ENCODE measurements at regions not wholly inside any gene's neighbourhood (a gene's known extent, or its start where the extent isn't known, plus 50 kb on each side); places are given as distances from the start of the nearest gene placed in this dataset.

DNA sequence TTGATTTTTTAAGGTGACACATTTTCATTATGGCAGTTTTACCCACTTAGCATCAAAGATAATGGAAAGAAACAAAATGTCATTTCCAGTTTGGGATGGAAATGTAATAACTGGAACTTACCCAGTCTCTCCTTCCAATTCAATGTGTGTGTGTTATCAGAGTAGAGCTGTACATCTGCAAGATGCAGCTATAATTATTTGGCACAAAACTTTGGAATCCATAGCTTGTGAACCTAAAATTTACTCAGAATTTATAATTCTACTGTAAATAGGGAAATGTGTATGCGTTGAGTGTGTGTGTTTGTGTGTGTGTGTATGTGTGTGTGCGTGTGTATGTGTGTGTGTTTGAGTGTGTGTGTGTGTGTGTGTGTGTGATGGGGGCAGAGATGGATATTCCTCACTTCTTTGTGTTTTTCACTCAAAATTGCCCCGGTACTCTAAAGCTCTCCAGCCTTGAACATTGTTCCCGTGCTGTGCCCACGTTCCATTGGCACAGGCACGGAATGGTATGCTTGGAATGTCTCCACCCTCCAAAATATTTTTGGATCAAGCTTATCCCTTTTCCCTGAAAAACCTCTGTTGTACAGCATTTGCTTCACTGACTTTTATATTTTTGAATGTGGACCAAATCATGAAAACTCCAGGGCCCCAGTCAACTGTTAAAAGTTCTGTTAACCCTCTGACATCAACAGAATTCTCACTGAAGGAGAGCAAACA is 150.2 kb upstream of the BMP4 start:
- Histone ChIP-seq H3K36me3 (no peaks in the 10 kb centered on the region), H3K27me3 (no peaks in the 10 kb centered on the region), H3K4me1 (peaks cover 0 to 18% (median 3%) of the 10 kb centered on the region in 4 donors), H3K27ac (replicated peaks in 1 of 4) (peak overlapping the region in 1 of 4 donors; percentile 32), H3K9me3 (no peaks in the 10 kb centered on the region), H3K4me3 (no peak overlapping the region)
- WGBS: 51% methylated on average over 6 of the region's 6 CpGs
- no peak for DNase-seq (ENCODE audit: extremely low spot score)
- intact Hi-C loops (cut with DNase I): no loop called here
- TF ChIP-seq POLR2A (IDR thresholded peaks at IDR 0.05; ENCODE audit: low read depth) (no peak), POLR2AphosphoS5 (IDR thresholded peaks at IDR 0.05) (no peak), EP300 (IDR thresholded peaks at IDR 0.05) (no peak)
- TF ChIP-seq, protein P1, sequence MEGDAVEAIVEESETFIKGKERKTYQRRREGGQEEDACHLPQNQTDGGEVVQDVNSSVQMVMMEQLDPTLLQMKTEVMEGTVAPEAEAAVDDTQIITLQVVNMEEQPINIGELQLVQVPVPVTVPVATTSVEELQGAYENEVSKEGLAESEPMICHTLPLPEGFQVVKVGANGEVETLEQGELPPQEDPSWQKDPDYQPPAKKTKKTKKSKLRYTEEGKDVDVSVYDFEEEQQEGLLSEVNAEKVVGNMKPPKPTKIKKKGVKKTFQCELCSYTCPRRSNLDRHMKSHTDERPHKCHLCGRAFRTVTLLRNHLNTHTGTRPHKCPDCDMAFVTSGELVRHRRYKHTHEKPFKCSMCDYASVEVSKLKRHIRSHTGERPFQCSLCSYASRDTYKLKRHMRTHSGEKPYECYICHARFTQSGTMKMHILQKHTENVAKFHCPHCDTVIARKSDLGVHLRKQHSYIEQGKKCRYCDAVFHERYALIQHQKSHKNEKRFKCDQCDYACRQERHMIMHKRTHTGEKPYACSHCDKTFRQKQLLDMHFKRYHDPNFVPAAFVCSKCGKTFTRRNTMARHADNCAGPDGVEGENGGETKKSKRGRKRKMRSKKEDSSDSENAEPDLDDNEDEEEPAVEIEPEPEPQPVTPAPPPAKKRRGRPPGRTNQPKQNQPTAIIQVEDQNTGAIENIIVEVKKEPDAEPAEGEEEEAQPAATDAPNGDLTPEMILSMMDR (IDR thresholded peaks at IDR 0.05): no peak

DNA sequence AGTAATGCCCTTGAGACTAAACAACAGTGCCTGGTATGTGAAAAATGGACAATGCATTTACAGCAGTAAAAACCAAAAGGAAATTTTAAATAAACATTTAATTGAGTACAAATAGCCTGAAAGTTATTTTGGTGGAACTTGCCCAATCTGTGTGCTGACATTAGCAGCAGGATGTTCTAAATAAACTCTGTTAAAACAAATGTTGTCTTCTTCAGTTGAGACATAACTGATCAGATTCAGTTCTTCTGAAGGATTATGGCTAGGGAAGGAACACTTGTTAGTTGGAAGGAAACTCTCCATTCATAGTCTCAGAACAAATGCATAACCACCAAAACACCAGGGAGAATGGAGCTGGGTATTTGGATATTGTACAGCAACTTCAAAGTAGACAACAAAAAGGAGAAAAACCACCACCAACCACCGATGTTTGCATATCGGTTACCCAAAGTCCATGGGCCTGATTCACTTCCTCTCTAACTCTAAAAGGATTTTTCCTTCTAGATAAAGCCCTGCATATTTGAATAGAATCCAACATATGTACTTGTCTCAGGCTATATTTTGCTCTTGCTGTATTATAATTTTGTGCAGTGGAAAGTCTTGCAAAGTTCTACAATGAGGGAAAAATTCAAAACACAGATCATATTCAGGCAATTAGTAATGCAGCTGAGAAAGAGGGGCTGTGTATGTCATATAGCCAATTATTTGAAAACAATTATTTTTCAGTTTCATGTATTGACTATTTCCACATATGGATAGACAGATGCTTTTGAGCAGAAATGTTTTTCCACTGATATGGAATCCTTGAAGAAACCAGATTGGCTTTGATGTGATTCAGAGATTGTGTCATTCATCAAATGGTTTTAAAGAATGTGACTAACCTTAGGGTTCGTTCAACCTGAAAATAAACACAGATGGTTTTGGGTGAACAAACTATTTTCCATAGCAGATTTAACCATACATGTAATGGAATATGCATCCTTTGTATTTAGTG is 152.2 kb upstream of the BMP4 start:
- WGBS: 58% methylated on average over 3 of the region's 3 CpGs
- H3K36me3 ChIP-seq: no peaks in the 10 kb centered on the region
- DNase-seq (ENCODE audit: extremely low spot score): no peak

DNA sequence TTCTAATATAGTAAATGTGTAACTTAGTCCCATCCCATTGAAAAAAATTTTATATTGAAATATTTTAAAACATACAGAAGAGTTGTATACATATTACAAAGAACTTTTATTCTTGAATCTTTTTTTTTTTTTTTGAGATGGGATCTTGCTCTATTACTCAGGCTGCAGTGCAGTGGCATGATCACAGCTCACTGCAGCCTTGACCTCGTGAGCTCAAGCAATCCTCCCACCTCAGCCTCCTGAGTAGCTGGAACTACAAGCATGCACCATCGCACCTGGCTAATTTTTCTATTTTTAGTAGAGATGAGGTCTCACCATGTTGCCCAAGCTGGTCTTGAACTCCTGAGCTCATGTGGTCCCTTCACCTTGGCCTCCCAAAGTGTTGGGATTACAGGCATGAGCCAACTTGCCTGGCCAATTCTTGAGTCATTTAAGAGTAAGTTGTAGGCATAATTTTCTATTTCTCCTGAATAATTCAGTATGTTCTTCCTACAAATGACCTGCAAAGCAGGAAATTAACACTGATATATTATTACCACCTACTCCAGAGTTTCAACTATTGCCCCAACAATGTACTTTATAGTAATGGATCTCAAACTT is 153.0 kb upstream of the BMP4 start:
- no peak for DNase-seq (ENCODE audit: extremely low spot score)
- WGBS: 83% methylated on average over 2 of the region's 2 CpGs
- H3K27me3 ChIP-seq: no peaks in the 10 kb centered on the region
- no peak overlapping the region for H3K4me3 ChIP-seq
- no peaks in the 10 kb centered on the region for H3K9me3 ChIP-seq
- intact Hi-C loops (cut with DNase I): no loop called here
- peaks cover 0 to 18% (median 3%) of the 10 kb centered on the region in 4 donors for H3K4me1 ChIP-seq
- H3K36me3 ChIP-seq: no peaks in the 10 kb centered on the region
- H3K27ac ChIP-seq (replicated peaks in 1 of 4): no peak overlapping the region
- no peak for TF ChIP-seq POLR2A (IDR thresholded peaks at IDR 0.05; ENCODE audit: low read depth)
- TF ChIP-seq EP300 (IDR thresholded peaks at IDR 0.05): no peak

More for the DNA sequence above, 152.2 kb upstream of the BMP4 start:
- Histone ChIP-seq H3K9me3 (no peaks in the 10 kb centered on the region), H3K4me1 (peaks cover 0 to 18% (median 3%) of the 10 kb centered on the region in 4 donors), H3K27me3 (no peaks in the 10 kb centered on the region), H3K4me3 (no peak overlapping the region), H3K27ac (replicated peaks in 1 of 4) (no peak overlapping the region)
- no peak for TF ChIP-seq POLR2A (IDR thresholded peaks at IDR 0.05; ENCODE audit: low read depth)
- TF ChIP-seq EP300 (IDR thresholded peaks at IDR 0.05): no peak
- TF ChIP-seq POLR2AphosphoS5 (IDR thresholded peaks at IDR 0.05): no peak
- TF ChIP-seq, protein P1 (IDR thresholded peaks at IDR 0.05): no peak
- intact Hi-C loops (cut with DNase I): no loop called here

DNA sequence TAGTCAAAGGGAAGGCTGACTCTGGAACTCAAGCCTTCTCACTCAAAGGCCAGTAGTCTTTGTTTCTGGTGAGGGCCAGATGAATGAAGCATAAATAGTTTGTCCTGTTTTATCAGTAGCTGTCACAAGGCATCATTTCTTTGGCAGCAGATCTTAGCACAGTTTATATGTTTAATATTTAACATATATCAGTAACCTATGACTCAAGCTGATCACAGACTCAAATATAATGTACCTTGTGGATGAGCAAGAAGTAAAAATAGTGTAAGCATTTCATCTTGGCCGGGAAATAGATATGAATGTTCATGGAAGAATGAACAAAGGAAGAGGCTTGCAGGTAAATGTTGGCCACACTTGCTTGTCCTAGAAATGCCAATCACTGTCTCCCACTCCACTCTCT is 158.3 kb upstream of the BMP4 start:
- TF ChIP-seq, protein P1 (IDR thresholded peaks at IDR 0.05): no peak
- TF ChIP-seq POLR2A (IDR thresholded peaks at IDR 0.05; ENCODE audit: low read depth): no peak
- TF ChIP-seq POLR2AphosphoS5 (IDR thresholded peaks at IDR 0.05): no peak
- no peak for TF ChIP-seq EP300 (IDR thresholded peaks at IDR 0.05)
- Histone ChIP-seq H3K27ac (replicated peaks in 1 of 4) (no peak overlapping the region), H3K27me3 (no peaks in the 10 kb centered on the region), H3K9me3 (no peaks in the 10 kb centered on the region), H3K4me3 (no peak overlapping the region), H3K4me1 (no peaks in the 10 kb centered on the region), H3K36me3 (no peaks in the 10 kb centered on the region)
- DNase-seq (ENCODE audit: extremely low spot score): no peak
- intact Hi-C loops (cut with DNase I): no loop called here
- 92% methylated on average over 1 of the region's 1 CpG for WGBS

All from esophagus muscularis mucosa (tissue), 4 donors.